ENCODE measurements at regions not wholly inside any gene's neighbourhood (a gene's known extent, or its start where the extent isn't known, plus 50 kb on each side); places are given as distances from the start of the nearest gene placed in this dataset.

DNA sequence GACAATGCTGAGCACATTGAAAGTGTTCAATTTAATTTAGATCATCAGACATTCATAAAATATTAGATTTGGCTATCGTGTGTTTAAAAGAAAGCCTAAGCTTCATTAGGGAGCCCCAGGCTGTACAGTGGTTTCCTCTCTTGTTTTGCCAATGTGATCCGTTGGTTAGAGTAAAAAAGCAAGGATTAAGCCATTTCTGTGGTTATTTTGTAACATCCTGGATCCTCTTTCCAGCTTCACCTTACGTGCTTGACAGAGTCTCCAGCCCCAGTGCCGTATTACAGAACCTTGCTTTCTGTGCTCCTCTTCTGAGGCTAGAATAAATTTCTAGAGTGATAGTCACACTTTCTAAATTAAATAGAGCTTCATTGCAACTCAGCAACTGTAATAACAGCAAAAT, 289.3 kb upstream of the LINC00305 start:
- ATAC-seq, result no peak
- TF ChIP-seq ARNTL (CRISPR knock-in tag; IDR thresholded peaks at IDR 0.05; ENCODE audit: borderline replicate concordance, low read depth) (no peak), ZNF70 (CRISPR knock-in tag; IDR thresholded peaks at IDR 0.05) (no peak), TCF4 (CRISPR knock-in tag; IDR thresholded peaks at IDR 0.05; ENCODE audit: borderline replicate concordance) (no peak), ESRRG (CRISPR knock-in tag; IDR thresholded peaks at IDR 0.05) (no peak), OSR1 (CRISPR knock-in tag; IDR thresholded peaks at IDR 0.05) (no peak), ZNF8 (CRISPR knock-in tag; IDR thresholded peaks at IDR 0.05) (no peak), PPARA (CRISPR knock-in tag; IDR thresholded peaks at IDR 0.05; ENCODE audit: borderline replicate concordance) (no peak)
- TF ChIP-seq, protein P1, sequence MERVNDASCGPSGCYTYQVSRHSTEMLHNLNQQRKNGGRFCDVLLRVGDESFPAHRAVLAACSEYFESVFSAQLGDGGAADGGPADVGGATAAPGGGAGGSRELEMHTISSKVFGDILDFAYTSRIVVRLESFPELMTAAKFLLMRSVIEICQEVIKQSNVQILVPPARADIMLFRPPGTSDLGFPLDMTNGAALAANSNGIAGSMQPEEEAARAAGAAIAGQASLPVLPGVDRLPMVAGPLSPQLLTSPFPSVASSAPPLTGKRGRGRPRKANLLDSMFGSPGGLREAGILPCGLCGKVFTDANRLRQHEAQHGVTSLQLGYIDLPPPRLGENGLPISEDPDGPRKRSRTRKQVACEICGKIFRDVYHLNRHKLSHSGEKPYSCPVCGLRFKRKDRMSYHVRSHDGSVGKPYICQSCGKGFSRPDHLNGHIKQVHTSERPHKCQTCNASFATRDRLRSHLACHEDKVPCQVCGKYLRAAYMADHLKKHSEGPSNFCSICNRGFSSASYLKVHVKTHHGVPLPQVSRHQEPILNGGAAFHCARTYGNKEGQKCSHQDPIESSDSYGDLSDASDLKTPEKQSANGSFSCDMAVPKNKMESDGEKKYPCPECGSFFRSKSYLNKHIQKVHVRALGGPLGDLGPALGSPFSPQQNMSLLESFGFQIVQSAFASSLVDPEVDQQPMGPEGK (CRISPR knock-in tag; IDR thresholded peaks at IDR 0.05; ENCODE audit: borderline replicate concordance), result no peak
- TF ChIP-seq, protein P2, sequence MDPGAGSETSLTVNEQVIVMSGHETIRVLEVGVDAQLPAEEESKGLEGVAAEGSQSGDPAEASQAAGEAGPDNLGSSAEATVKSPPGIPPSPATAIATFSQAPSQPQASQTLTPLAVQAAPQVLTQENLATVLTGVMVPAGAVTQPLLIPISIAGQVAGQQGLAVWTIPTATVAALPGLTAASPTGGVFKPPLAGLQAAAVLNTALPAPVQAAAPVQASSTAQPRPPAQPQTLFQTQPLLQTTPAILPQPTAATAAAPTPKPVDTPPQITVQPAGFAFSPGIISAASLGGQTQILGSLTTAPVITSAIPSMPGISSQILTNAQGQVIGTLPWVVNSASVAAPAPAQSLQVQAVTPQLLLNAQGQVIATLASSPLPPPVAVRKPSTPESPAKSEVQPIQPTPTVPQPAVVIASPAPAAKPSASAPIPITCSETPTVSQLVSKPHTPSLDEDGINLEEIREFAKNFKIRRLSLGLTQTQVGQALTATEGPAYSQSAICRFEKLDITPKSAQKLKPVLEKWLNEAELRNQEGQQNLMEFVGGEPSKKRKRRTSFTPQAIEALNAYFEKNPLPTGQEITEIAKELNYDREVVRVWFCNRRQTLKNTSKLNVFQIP (CRISPR knock-in tag; IDR thresholded peaks at IDR 0.05; ENCODE audit: borderline replicate concordance, low read depth), result no peak
- TF ChIP-seq, protein P3, sequence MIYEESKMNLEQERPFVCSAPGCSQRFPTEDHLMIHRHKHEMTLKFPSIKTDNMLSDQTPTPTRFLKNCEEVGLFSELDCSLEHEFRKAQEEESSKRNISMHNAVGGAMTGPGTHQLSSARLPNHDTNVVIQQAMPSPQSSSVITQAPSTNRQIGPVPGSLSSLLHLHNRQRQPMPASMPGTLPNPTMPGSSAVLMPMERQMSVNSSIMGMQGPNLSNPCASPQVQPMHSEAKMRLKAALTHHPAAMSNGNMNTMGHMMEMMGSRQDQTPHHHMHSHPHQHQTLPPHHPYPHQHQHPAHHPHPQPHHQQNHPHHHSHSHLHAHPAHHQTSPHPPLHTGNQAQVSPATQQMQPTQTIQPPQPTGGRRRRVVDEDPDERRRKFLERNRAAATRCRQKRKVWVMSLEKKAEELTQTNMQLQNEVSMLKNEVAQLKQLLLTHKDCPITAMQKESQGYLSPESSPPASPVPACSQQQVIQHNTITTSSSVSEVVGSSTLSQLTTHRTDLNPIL (CRISPR knock-in tag; IDR thresholded peaks at IDR 0.05; ENCODE audit: low read depth), result no peak

DNA sequence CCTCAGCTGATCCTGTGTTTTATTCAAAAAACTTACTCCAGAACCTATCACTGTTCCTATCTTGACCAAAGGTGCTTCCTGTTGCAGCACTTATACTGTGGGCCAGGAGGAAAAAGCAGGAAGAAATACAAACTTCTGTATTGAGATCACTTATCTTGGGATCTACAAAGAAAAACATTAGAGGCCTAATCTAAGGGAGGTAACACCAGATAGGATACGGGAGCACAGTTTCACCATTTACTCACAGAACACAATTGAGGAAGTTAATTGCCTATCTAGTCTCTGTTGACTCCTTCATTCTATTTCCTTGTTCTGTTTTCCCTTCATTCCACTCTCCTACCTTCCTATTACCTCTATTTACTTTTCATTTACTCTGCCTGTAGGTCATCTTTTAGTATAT, 287.2 kb upstream of the LINC00305 start:
- ATAC-seq, result no peak
- TF ChIP-seq RARB (CRISPR knock-in tag; IDR thresholded peaks at IDR 0.05), result no peak
- TF ChIP-seq, protein P4, sequence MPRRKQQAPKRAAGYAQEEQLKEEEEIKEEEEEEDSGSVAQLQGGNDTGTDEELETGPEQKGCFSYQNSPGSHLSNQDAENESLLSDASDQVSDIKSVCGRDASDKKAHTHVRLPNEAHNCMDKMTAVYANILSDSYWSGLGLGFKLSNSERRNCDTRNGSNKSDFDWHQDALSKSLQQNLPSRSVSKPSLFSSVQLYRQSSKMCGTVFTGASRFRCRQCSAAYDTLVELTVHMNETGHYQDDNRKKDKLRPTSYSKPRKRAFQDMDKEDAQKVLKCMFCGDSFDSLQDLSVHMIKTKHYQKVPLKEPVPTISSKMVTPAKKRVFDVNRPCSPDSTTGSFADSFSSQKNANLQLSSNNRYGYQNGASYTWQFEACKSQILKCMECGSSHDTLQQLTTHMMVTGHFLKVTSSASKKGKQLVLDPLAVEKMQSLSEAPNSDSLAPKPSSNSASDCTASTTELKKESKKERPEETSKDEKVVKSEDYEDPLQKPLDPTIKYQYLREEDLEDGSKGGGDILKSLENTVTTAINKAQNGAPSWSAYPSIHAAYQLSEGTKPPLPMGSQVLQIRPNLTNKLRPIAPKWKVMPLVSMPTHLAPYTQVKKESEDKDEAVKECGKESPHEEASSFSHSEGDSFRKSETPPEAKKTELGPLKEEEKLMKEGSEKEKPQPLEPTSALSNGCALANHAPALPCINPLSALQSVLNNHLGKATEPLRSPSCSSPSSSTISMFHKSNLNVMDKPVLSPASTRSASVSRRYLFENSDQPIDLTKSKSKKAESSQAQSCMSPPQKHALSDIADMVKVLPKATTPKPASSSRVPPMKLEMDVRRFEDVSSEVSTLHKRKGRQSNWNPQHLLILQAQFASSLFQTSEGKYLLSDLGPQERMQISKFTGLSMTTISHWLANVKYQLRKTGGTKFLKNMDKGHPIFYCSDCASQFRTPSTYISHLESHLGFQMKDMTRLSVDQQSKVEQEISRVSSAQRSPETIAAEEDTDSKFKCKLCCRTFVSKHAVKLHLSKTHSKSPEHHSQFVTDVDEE (CRISPR knock-in tag; IDR thresholded peaks at IDR 0.05), result no peak
- no peak for TF ChIP-seq ARNTL (CRISPR knock-in tag; IDR thresholded peaks at IDR 0.05; ENCODE audit: borderline replicate concordance, low read depth)
- no peak for TF ChIP-seq ESRRG (CRISPR knock-in tag; IDR thresholded peaks at IDR 0.05)
- no peak for TF ChIP-seq ZC3H10 (CRISPR knock-in tag; IDR thresholded peaks at IDR 0.05)
- no peak for TF ChIP-seq SNAI2 (CRISPR knock-in tag; IDR thresholded peaks at IDR 0.05)
- TF ChIP-seq, protein P5, sequence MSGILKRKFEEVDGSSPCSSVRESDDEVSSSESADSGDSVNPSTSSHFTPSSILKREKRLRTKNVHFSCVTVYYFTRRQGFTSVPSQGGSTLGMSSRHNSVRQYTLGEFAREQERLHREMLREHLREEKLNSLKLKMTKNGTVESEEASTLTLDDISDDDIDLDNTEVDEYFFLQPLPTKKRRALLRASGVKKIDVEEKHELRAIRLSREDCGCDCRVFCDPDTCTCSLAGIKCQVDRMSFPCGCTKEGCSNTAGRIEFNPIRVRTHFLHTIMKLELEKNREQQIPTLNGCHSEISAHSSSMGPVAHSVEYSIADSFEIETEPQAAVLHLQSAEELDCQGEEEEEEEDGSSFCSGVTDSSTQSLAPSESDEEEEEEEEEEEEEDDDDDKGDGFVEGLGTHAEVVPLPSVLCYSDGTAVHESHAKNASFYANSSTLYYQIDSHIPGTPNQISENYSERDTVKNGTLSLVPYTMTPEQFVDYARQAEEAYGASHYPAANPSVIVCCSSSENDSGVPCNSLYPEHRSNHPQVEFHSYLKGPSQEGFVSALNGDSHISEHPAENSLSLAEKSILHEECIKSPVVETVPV (CRISPR knock-in tag; IDR thresholded peaks at IDR 0.05), result no peak
- no peak for TF ChIP-seq ZFP3 (CRISPR knock-in tag; IDR thresholded peaks at IDR 0.05)
- no peak for TF ChIP-seq OSR1 (CRISPR knock-in tag; IDR thresholded peaks at IDR 0.05)
- TF ChIP-seq TCF4 (CRISPR knock-in tag; IDR thresholded peaks at IDR 0.05; ENCODE audit: borderline replicate concordance), result no peak

DNA sequence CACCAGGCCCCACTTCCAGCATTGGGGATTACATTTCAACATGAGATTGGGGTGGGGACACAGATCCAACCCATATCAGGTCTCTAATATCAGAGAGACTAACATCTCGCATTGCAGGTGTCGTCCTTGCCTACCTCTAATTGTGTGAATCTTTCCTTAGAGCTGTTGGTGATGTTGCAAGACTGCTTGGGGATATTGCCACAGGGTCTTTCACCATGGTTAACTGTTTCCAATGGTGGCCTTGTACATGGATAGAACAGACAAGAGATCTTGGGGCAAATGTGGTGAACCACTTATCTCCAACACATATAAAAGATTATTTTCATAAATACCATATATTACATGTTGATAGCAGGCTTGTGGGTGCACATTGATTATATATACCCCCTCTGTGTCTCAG, 270.3 kb upstream of the LINC00305 start:
- no peak for ATAC-seq
- TF ChIP-seq ISL1 (CRISPR knock-in tag; IDR thresholded peaks at IDR 0.05), result no peak

DNA sequence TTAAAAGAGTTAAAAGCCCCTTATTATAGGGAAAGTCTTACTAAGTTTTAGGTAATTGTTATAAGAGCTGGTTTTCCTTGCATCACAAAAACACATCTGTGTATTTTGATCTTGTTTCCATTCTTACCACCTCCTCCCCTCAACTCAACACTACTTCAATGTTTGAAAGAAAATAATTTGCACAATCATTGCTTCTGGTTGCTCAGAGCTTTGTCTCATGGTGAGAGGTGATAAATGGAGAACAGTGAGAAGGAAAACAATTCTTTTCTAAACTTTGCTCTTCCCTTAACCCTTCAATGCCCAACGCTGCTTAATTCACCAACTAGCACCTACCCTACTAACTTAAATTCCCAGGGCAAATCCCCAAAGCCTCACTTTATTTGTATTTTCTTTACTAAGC, 268.1 kb upstream of the LINC00305 start:
- TF ChIP-seq ZNF70 (CRISPR knock-in tag; IDR thresholded peaks at IDR 0.05), result no peak
- TF ChIP-seq CSDC2 (CRISPR knock-in tag; IDR thresholded peaks at IDR 0.05), result no peak
- ATAC-seq, result no peak

DNA sequence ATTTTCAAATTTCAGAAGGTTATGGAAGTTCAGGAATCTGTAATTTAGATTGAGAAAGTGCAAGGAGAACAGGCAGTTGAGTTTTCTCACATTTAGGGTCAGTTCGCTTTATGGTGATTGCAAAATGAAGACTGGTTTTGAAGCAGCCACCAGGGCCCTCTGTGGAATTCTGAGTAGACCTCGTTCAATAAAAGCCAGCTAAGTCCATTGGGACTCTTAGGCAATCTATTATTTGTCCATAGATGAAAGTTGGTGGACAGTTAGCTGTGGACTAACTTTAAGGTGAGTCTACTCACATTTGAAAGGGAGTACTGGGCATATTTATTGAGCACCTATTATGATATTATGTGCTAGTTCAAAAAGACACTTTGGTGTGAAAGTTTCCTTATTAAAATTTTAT, 266.3 kb upstream of the LINC00305 start:
- no peak for ATAC-seq
- no peak for TF ChIP-seq SNAI2 (CRISPR knock-in tag; IDR thresholded peaks at IDR 0.05)
- TF ChIP-seq ZNF8 (CRISPR knock-in tag; IDR thresholded peaks at IDR 0.05), result no peak
- TF ChIP-seq ARNTL (CRISPR knock-in tag; IDR thresholded peaks at IDR 0.05; ENCODE audit: borderline replicate concordance, low read depth), result no peak
- no peak for TF ChIP-seq GLIS3 (CRISPR knock-in tag; IDR thresholded peaks at IDR 0.05)
- TF ChIP-seq, protein P3 (CRISPR knock-in tag; IDR thresholded peaks at IDR 0.05; ENCODE audit: low read depth), result no peak
- TF ChIP-seq, protein P5 (CRISPR knock-in tag; IDR thresholded peaks at IDR 0.05), result no peak
- TF ChIP-seq ZFP30 (CRISPR knock-in tag; IDR thresholded peaks at IDR 0.05), result no peak
- no peak for TF ChIP-seq RARB (CRISPR knock-in tag; IDR thresholded peaks at IDR 0.05)
